SU-DHL-6 (cell line): ENCODE measurements at regions not wholly inside any gene's neighbourhood (a gene's known extent, or its start where the extent isn't known, plus 50 kb on each side); places are given as distances from the start of the nearest gene placed in this dataset.

Experiments used
- EZH2phosphoT487 ChIP-seq: fragments of 200-600 bp; sonication (generic), shearing (Covaris generic); conservative IDR thresholded peaks from 2 replicates; pipeline ENCODE4 v1.6.1; 2018; ENCODE audit warnings: mild to moderate bottlenecking, antibody characterized with exemption, low read length, moderate library complexity, mixed read lengths
- TF ChIP-seq, protein P1 (sequence below): fragments of 200-600 bp; sonication (generic); IDR thresholded peaks from one replicate; pipeline ENCODE4 v1.5.1; 2017; ENCODE audit warnings: antibody characterized with exemption, mild to moderate bottlenecking, low read length, moderate library complexity; ENCODE audit not compliant: insufficient read depth, poor library complexity, severe bottlenecking

DNA sequence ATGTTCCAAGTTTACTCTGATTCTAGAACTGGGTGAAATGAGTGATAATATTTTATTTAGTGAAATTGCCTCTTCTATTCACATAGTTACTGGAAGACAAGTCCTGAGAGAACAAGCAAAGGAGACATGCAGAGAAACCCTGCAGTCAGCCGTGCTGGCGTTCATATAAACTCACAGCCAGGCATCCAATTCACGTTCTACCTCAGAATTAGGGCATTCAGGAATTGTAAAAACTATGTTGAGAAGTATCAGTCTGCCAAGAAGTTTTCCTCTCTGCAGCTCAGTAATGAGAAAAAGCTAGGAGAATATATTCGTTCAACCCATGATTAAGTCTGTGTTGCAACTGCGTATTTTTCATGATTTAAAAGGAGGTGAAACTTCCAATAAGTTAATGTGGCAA is 156.2 kb upstream of the DSEL start:
- TF ChIP-seq, protein P1, sequence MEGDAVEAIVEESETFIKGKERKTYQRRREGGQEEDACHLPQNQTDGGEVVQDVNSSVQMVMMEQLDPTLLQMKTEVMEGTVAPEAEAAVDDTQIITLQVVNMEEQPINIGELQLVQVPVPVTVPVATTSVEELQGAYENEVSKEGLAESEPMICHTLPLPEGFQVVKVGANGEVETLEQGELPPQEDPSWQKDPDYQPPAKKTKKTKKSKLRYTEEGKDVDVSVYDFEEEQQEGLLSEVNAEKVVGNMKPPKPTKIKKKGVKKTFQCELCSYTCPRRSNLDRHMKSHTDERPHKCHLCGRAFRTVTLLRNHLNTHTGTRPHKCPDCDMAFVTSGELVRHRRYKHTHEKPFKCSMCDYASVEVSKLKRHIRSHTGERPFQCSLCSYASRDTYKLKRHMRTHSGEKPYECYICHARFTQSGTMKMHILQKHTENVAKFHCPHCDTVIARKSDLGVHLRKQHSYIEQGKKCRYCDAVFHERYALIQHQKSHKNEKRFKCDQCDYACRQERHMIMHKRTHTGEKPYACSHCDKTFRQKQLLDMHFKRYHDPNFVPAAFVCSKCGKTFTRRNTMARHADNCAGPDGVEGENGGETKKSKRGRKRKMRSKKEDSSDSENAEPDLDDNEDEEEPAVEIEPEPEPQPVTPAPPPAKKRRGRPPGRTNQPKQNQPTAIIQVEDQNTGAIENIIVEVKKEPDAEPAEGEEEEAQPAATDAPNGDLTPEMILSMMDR, result no peak
- no peak for TF ChIP-seq EZH2phosphoT487
